Suprapubic skin (tissue), 4 donors: ENCODE measurements at regions not wholly inside any gene's neighbourhood (a gene's known extent, or its start where the extent isn't known, plus 50 kb on each side); places are given as distances from the start of the nearest gene placed in this dataset.

Experiments
- CTCF ChIP-seq, 2 donors: fragments of 200-600 bp in 1 of 2; fragments of 450-650 bp in 1 of 2; sonication (generic) in 1 of 2; IDR thresholded peaks; one replicate each; pipeline ENCODE4 v1.5.1; 2016 to 2019; ENCODE audit warnings: antibody characterized with exemption in 2 of 2, mild to moderate bottlenecking in 1 of 2, moderate library complexity in 1 of 2
- EP300 ChIP-seq: sonication (generic); formaldehyde crosslinking; IDR thresholded peaks from one replicate; pipeline ENCODE4 v1.6.1; 2017; ENCODE audit warnings: antibody characterized with exemption
- POLR2A ChIP-seq, 2 donors: fragments of 450-650 bp; IDR thresholded peaks; one replicate each; pipeline ENCODE4 v1.6.1; 2017; ENCODE audit warnings: antibody characterized with exemption in 2 of 2, mild to moderate bottlenecking in 2 of 2, moderate library complexity in 2 of 2
- POLR2AphosphoS5 ChIP-seq, 3 donors: sonication (generic); formaldehyde crosslinking; IDR thresholded peaks; one replicate each; pipeline ENCODE4 v1.6.1; 2017; ENCODE audit warnings: antibody characterized with exemption in 3 of 3

- TF ChIP-seq CTCF (IDR thresholded peaks at IDR 0.05) = no peak
- no peak for TF ChIP-seq POLR2A (IDR thresholded peaks at IDR 0.05)
- TF ChIP-seq EP300 = no peak
- TF ChIP-seq POLR2AphosphoS5 (IDR thresholded peaks at IDR 0.05) = no peak
Measured at GRCh38 chrX:121259170-121259569, 211.8 kb downstream of the GLUD2 start.
